VCaP (cell line): ENCODE measurements at regions not wholly inside any gene's neighbourhood (a gene's known extent, or its start where the extent isn't known, plus 50 kb on each side); places are given as distances from the start of the nearest gene placed in this dataset.
"Not testable (repeated sequence)": the region's sequence is repeated elsewhere in the genome, so short reads cannot be mapped to it uniquely, and the experiment has no call there.

Experiments
- H3K27ac ChIP-seq: fragments of 450-650 bp; 2 replicates; pipeline ENCODE4 v1.5.1; 2017
- CTCF ChIP-seq: fragments of 450-650 bp; conservative IDR thresholded peaks from 2 replicates; pipeline ENCODE4 v1.5.1; 2017; ENCODE audit warnings: mild to moderate bottlenecking, moderate library complexity

DNA sequence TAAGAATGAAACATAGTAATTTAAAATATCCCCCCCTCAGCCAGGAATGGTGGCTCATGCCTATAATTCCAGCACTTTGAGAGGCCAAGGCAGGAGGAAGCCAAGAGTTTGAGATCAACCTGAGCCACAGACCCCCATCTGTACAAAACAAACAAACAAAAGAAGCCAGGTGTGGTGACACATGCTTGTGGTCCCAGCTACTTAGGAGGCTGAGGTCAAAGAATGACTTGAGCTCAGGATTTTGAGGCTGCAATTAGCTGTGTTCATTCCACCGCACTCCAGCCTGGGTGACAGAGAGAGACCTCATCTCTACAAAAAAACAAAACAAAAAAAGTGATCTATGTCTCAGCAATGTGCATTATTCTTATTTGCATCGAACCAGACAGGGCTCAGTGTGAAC, 800.8 kb downstream of the MCTP2 start:
- no peak overlapping the region for H3K27ac ChIP-seq
- no peak for TF ChIP-seq CTCF

DNA sequence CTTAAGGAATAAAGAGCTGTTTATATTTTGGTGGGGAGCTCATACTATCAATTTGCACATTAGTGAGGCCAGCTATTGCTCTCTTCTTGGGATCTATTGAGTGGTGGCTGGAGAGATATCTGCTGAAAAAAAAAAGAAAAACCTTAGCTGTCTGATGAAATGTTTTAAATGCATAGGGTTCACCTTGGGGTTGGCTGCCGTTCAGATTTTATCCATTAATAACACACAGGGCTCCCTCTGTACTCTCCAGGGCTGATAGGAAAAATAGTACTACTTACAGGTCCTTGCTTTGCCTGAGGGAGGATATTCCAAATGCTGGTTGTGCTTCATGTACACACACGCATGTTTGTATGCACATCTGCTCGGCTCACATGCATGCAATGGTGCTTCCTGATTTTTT, 803.7 kb downstream of the MCTP2 start:
- no peak for TF ChIP-seq CTCF
- H3K27ac ChIP-seq = no peak overlapping the region

DNA sequence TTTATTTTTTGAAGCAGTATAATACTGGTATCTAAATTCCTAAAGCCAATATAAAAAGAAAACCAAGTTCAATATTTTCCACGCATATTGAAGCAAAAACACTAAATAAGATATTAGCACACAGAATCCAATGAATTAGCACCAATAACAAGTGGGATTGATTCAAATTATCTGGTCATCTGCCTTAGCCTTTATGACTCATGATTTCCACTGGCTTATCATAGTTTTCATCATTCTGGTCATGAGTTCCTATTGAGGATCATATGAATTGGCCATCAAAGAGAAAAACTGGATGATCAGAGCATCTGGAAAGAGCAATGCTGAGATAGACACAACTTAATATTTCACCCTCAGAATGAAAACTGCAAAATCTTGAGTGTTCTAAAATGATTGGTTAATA, 809.9 kb downstream of the MCTP2 start:
- no peak for TF ChIP-seq CTCF
- H3K27ac ChIP-seq = no peak overlapping the region

DNA sequence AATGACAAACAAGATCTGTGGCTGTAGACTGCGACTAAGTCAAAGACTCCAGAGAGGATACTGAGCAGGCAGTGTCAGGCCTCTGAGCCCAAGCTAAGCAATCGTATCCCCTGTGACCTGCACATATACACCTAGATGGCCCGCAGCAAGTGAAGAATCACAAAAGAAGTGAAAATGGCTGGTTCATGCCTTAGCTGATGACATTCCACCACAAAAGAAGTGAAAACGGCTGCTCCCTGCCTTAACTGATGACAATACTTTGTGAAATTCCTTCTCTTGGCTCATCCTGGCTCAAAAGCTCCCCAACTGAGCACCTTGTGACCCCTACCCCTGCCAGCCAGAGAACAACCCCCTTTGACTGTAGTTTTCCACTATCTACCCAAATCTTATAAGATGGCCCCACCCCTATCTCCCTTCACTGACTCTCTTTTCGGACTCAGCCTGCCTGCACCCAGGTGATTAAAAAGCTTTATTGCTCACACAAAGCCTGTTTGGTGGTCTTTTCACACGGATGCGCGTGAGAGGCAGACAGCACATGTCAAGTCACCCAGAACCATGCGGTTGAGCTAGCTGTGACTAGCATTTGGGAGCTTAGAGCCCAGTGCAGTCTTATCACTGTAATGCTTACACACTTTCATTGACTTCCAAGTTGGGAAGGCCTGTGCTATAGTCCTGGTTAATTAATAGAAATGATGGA, 812.0 kb downstream of the MCTP2 start:
- not testable (repeated sequence) for H3K27ac ChIP-seq

DNA sequence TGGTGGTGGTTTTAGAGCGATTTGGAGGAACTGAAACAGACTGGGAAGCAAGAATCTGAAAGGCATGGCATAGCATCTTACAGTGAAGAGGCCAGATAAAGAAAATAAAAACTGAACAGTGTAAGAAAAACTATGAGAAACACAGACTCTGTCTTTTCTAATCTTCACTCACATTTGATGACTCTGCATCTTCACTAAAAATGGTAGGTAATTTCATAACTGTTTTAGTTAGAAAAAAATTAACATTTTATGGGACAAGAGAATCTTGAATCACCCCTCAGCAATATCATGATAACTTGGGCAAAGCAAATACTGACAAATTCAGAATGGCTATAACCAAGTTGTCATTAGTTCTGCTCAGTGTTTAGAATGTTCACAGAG, 812.6 kb downstream of the MCTP2 start:
- TF ChIP-seq CTCF = no peak
- H3K27ac ChIP-seq = no peak overlapping the region

GRCh38 chr15:95044745-95045417, 813.5 kb downstream of the MCTP2 start:
- no peak overlapping the region for H3K27ac ChIP-seq
- TF ChIP-seq CTCF = no peak

- no peak for TF ChIP-seq CTCF
Measured at GRCh38 chr15:95051861-95052260, 820.5 kb downstream of the MCTP2 start.

DNA sequence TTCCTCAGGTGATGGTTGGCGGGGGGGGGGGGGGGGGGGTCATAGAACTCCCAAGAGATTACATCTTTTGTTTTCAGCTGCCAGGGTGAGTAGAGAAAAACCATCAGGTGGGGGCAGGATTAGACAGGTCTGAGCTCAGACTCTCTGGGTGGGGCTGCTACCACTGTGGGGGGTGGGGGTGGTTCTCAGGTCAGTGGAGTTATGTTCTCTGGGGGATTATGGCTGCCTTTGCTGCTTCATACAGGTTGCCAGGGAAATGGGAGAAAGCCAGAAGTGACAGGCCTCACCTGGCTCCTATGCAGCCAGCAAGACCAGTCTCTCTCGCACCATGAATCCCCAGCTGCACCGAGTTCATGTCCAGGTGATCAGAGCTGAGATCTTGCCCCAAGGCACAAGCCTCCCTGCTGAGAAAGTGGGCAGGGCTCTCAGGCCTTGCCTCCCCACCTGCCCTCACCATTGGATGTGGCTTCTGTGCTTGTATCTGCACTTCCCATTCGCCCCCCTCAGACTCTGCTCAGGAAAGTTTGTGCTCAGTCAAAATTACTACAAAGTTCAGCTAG, 828.1 kb downstream of the MCTP2 start:
- TF ChIP-seq CTCF = no peak
- H3K27ac ChIP-seq = no peak overlapping the region

More at GRCh38 chr15:95051861-95052260, 820.5 kb downstream of the MCTP2 start:
- H3K27ac ChIP-seq = no peak overlapping the region
